HCT116 (cell line): ENCODE measurements at regions not wholly inside any gene's neighbourhood (a gene's known extent, or its start where the extent isn't known, plus 50 kb on each side); places are given as distances from the start of the nearest gene placed in this dataset.

ENCODE experiments used
- ATAC-seq: fragments of 200-7000 bp; cut with Tn5 transposase; 2 replicates; pipeline ENCODE4 v1.9.1; 2020; ENCODE audit warnings: mild to moderate bottlenecking, moderate library complexity
- BruUV-seq: library from RNA; stranded (reverse); fragments of 400-500 nt; replicated peaks from 2 replicates; lab custom pipeline; 2021; lab: Mats Ljungman, UMichigan
- CTCF ChIA-PET: fragments of 300-600 bp; sonication (Branson Sonifier 250); formaldehyde crosslinking; loops from one replicate; lab custom pipeline; 2021; ENCODE audit warnings: antibody characterized with exemption; lab: Charles Lee
- POLR2A ChIA-PET: fragments of 300-600, 350-600 bp; sonication (Branson Sonifier 250); formaldehyde crosslinking; loops from one replicate; lab custom pipeline; 2021; ENCODE audit warnings: antibody characterized with exemption; lab: Charles Lee
- RAD21 ChIA-PET, 2 experiments: fragments of 300-600 bp; sonication (Branson Sonifier 250); formaldehyde crosslinking; loops; one replicate each; lab custom pipeline; 2023; ENCODE audit warnings: low total read pairs in 2 of 2; ENCODE audit not compliant: uncharacterized antibody in 2 of 2, unreplicated experiment in 2 of 2, low non-redundant PET in 1 of 2; lab: Charles Lee
- DNase-seq: peaks from one replicate; pipeline ENCODE4 v3.0.0-alpha.2; 2010; ENCODE audit warnings: low read depth, low spot score
- H2AFZ ChIP-seq: fragments of 200-600 bp; shearing (Covaris generic), sonication (generic); 2 replicates; pipeline ENCODE4 v1.6.1; 2017; ENCODE audit warnings: low read depth, mixed run types, mixed read lengths, antibody characterized with exemption, low read length; ENCODE audit not compliant: poor library complexity, severe bottlenecking
- H3K27ac ChIP-seq: 2 replicates; pipeline ENCODE4 v1.5.1; 2012; ENCODE audit warnings: low read depth, low read length
- H3K27me3 ChIP-seq: fragments of 200-600 bp; sonication (generic); 2 replicates; pipeline ENCODE4 v1.6.1; 2016; ENCODE audit warnings: mixed run types, low read length, mixed read lengths; ENCODE audit not compliant: insufficient read depth
- H3K36me3 ChIP-seq, 2 experiments: fragments of 200-500 bp in 1 of 2; fragments of 200-600 bp in 1 of 2; sonication (Bioruptor generic) in 1 of 2; sonication (generic) in 1 of 2; 2 replicates each; pipeline versions ENCODE4 v1.5.1 to v1.6.1; 2014 to 2016; ENCODE audit warnings: low read length in 2 of 2, inconsistent platforms in 1 of 2, mixed read lengths in 1 of 2, mixed run types in 1 of 2; ENCODE audit not compliant: insufficient read depth in 2 of 2, control insufficient read depth in 1 of 2
- H3K4me1 ChIP-seq, 2 experiments: fragments of 200-600 bp in 1 of 2; sonication (generic) in 1 of 2; 2 replicates each; pipeline versions ENCODE4 v1.5.1 to v1.6.1; 2012 to 2017; ENCODE audit warnings: low read length in 2 of 2, inconsistent platforms in 1 of 2, mild to moderate bottlenecking in 1 of 2, mixed read lengths in 1 of 2, mixed run types in 1 of 2, moderate library complexity in 1 of 2; ENCODE audit not compliant: insufficient read depth in 2 of 2, control insufficient read depth in 1 of 2
- H3K4me2 ChIP-seq: fragments of 200-600 bp; sonication (generic); 2 replicates; pipeline ENCODE4 v1.6.1; 2017; ENCODE audit warnings: mixed run types, low read length, mixed read lengths
- H3K4me3 ChIP-seq, 2 experiments: fragments of 200-600 bp in 1 of 2; sonication (generic) in 1 of 2; replicated peaks in 1 of 2; 2 replicates each; pipeline ENCODE4 v1.5.1; 2011 to 2016; ENCODE audit warnings: low read length in 2 of 2, control low read depth in 1 of 2, low read depth in 1 of 2, mild to moderate bottlenecking in 1 of 2, mixed read lengths in 1 of 2, mixed run types in 1 of 2
- H3K79me2 ChIP-seq: fragments of 200-600 bp; sonication (generic); 2 replicates; pipeline ENCODE4 v1.6.1; 2017; ENCODE audit warnings: mild to moderate bottlenecking, mixed run types, low read length, moderate library complexity, mixed read lengths; ENCODE audit not compliant: insufficient read depth
- H3K9ac ChIP-seq: fragments of 200-600 bp; sonication (generic); 2 replicates; pipeline ENCODE4 v1.6.1; 2016; ENCODE audit warnings: low read length, mixed read lengths
- H3K9me2 ChIP-seq: fragments of 200-600 bp; sonication (generic), shearing (Covaris generic); 2 replicates; pipeline ENCODE4 v1.6.1; 2017; ENCODE audit warnings: mixed run types, mild to moderate bottlenecking, moderate library complexity; ENCODE audit not compliant: insufficient read depth
- H3K9me3 ChIP-seq, 2 experiments: fragments of 200-500 bp in 1 of 2; fragments of 200-600 bp in 1 of 2; sonication (Bioruptor generic) in 1 of 2; sonication (generic) in 1 of 2; 2 replicates each; pipeline ENCODE4 v1.6.1; 2014 to 2017; ENCODE audit warnings: low read length in 2 of 2, mixed read lengths in 2 of 2, inconsistent platforms in 1 of 2, low read depth in 1 of 2, mild to moderate bottlenecking in 1 of 2, mixed run types in 1 of 2, moderate library complexity in 1 of 2; ENCODE audit not compliant: control insufficient read depth in 1 of 2, insufficient read depth in 1 of 2
- H4K20me1 ChIP-seq: fragments of 200-600 bp; sonication (generic), shearing (Covaris generic); 2 replicates; pipeline ENCODE4 v1.6.1; 2017; ENCODE audit warnings: mixed run types, mild to moderate bottlenecking, moderate library complexity; ENCODE audit not compliant: insufficient read depth
- ATF3 ChIP-seq: IDR thresholded peaks from 2 replicates; pipeline ENCODE4 v1.6.1; 2012
- CBX3 ChIP-seq: IDR thresholded peaks from 2 replicates; pipeline ENCODE4 v1.6.1; 2012; ENCODE audit warnings: low read depth
- CEBPB ChIP-seq: IDR thresholded peaks from 2 replicates; pipeline ENCODE4 v1.6.1; 2012; ENCODE audit warnings: low read depth
- EZH2 ChIP-seq: fragments of 200-600 bp; sonication (generic); IDR thresholded peaks from 2 replicates; pipeline ENCODE4 v1.6.1; 2017; ENCODE audit warnings: antibody characterized with exemption, mixed run types
- EZH2phosphoT487 ChIP-seq: fragments of 200-600 bp; IDR thresholded peaks from 2 replicates; pipeline ENCODE4 v1.6.1; 2018; ENCODE audit warnings: antibody characterized with exemption, borderline replicate concordance
- FOSL1 ChIP-seq: IDR thresholded peaks from 2 replicates; pipeline ENCODE4 v1.6.1; 2012; ENCODE audit warnings: low read depth
- JUND ChIP-seq: IDR thresholded peaks from 2 replicates; pipeline ENCODE4 v1.6.1; 2012
- MAX ChIP-seq: IDR thresholded peaks from 2 replicates; pipeline ENCODE4 v1.6.1; 2012
- POLR2A ChIP-seq: IDR thresholded peaks from 2 replicates; pipeline ENCODE4 v1.7.0; 2011; ENCODE audit warnings: borderline replicate concordance; ENCODE audit not compliant: insufficient read depth, insufficient read length; ENCODE audit errors: extremely low read depth
- POLR2AphosphoS5 ChIP-seq: IDR thresholded peaks from 2 replicates; pipeline ENCODE4 v1.6.1; 2011; ENCODE audit warnings: mild to moderate bottlenecking, low read depth, low read length, moderate library complexity
- RAD21 ChIP-seq: IDR thresholded peaks from 2 replicates; pipeline ENCODE4 v1.6.1; 2012; ENCODE audit warnings: low read depth, mild to moderate bottlenecking
- REST ChIP-seq: IDR thresholded peaks from 2 replicates; pipeline ENCODE4 v1.6.1; 2012; ENCODE audit warnings: low read depth
- SP1 ChIP-seq: IDR thresholded peaks from 2 replicates; pipeline ENCODE4 v1.6.1; 2012; ENCODE audit warnings: low read depth
- SRF ChIP-seq: IDR thresholded peaks from 2 replicates; pipeline ENCODE4 v1.6.1; 2012; ENCODE audit warnings: low read depth
- TCF7L2 ChIP-seq: IDR thresholded peaks from 2 replicates; pipeline ENCODE4 v1.7.0; 2011; ENCODE audit warnings: borderline replicate concordance, inconsistent platforms; ENCODE audit not compliant: insufficient read depth, insufficient read length; ENCODE audit errors: extremely low read depth
- ZBTB33 ChIP-seq: IDR thresholded peaks from 2 replicates; pipeline ENCODE4 v1.6.1; 2011; ENCODE audit warnings: mild to moderate bottlenecking, low read length, moderate library complexity; ENCODE audit not compliant: insufficient replicate concordance; ENCODE audit errors: extremely low read depth
- ZFX ChIP-seq: fragments of 450-650 bp; IDR thresholded peaks from 2 replicates; pipeline ENCODE4 v1.6.1; 2017
- ZNF274 ChIP-seq: fragments of 200-500 bp; sonication (Bioruptor generic); IDR thresholded peaks from 2 replicates; pipeline ENCODE4 v1.6.1; 2014; ENCODE audit warnings: mild to moderate bottlenecking, low read depth, low read length, inconsistent platforms
- intact Hi-C: fragments of 100-400 bp; cut with micrococcal nuclease; formaldehyde crosslinking; loops from 2 replicates; pipeline ENCODE4 v1.10.0; 2022
- TF ChIP-seq, protein P1 (sequence below), 3 experiments: fragments of 200-600 bp in 1 of 3; sonication (generic) in 1 of 3; IDR thresholded peaks in 2 of 3; conservative IDR thresholded peaks in 1 of 3; 2 replicates each; pipeline ENCODE4 v1.5.1; 2012 to 2017; ENCODE audit warnings: low read depth in 2 of 3, low read length in 2 of 3, antibody characterized with exemption in 1 of 3, borderline replicate concordance in 1 of 3, control low read depth in 1 of 3, mild to moderate bottlenecking in 1 of 3, mixed read lengths in 1 of 3, mixed run types in 1 of 3, moderate library complexity in 1 of 3; ENCODE audit not compliant: insufficient read depth in 1 of 3

- ATAC-seq = no peak
- intact Hi-C loops = no loop called here
- CTCF ChIA-PET = no interaction called here
Measured at GRCh38 chr9:135324329-135324728, 155.3 kb upstream of the PPP1R26 start.

More at GRCh38 chr9:135324329-135324728, 155.3 kb upstream of the PPP1R26 start:
- RAD21 ChIA-PET = no interaction called here
- no peak overlapping the region for H3K4me2 ChIP-seq
- no peak for DNase-seq
- H4K20me1 ChIP-seq = no peaks in the 10 kb centered on the region
- H3K9ac ChIP-seq = no peak overlapping the region
- no peaks in the 10 kb centered on the region for H3K36me3 ChIP-seq
- no peak overlapping the region for H2AFZ ChIP-seq
- POLR2A ChIA-PET = no interaction called here
- H3K27ac ChIP-seq = no peak overlapping the region
- H3K27me3 ChIP-seq = no peaks in the 10 kb centered on the region
- no peaks in the 10 kb centered on the region for H3K4me1 ChIP-seq
- H3K9me2 ChIP-seq = no peaks in the 10 kb centered on the region
- peaks cover 0 to 8% of the 10 kb centered on the region in 2 experiments; a peak in 1 of 4 replicates for H3K9me3 ChIP-seq
- no peaks in the 10 kb centered on the region for H3K79me2 ChIP-seq
- H3K4me3 ChIP-seq = no peak overlapping the region
- BruUV-seq = no TSS peak
- no peak for TF ChIP-seq ATF3
- TF ChIP-seq RAD21 = no peak
- no peak for TF ChIP-seq JUND
- TF ChIP-seq, protein P1, sequence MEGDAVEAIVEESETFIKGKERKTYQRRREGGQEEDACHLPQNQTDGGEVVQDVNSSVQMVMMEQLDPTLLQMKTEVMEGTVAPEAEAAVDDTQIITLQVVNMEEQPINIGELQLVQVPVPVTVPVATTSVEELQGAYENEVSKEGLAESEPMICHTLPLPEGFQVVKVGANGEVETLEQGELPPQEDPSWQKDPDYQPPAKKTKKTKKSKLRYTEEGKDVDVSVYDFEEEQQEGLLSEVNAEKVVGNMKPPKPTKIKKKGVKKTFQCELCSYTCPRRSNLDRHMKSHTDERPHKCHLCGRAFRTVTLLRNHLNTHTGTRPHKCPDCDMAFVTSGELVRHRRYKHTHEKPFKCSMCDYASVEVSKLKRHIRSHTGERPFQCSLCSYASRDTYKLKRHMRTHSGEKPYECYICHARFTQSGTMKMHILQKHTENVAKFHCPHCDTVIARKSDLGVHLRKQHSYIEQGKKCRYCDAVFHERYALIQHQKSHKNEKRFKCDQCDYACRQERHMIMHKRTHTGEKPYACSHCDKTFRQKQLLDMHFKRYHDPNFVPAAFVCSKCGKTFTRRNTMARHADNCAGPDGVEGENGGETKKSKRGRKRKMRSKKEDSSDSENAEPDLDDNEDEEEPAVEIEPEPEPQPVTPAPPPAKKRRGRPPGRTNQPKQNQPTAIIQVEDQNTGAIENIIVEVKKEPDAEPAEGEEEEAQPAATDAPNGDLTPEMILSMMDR (IDR thresholded peaks at IDR 0.05 in 2 of 3, conservative IDR thresholded peaks at IDR 0.05 in 1 of 3; ENCODE audit: borderline replicate concordance in 1 of 3, insufficient read depth in 1 of 3, low read depth in 2 of 3, low read length in 2 of 3) = no peak
- no peak for TF ChIP-seq POLR2AphosphoS5
- no peak for TF ChIP-seq ZFX
- no peak for TF ChIP-seq EZH2phosphoT487
- no peak for TF ChIP-seq SRF
- TF ChIP-seq FOSL1 = no peak
- TF ChIP-seq ZNF274 = no peak
- TF ChIP-seq TCF7L2 = no peak
- no peak for TF ChIP-seq SP1
- no peak for TF ChIP-seq MAX
- no peak for TF ChIP-seq CBX3
- TF ChIP-seq EZH2 = no peak
- no peak for TF ChIP-seq POLR2A
- TF ChIP-seq REST = no peak
- no peak for TF ChIP-seq CEBPB
- no peak for TF ChIP-seq ZBTB33
